HG02870 (cell line): ENCODE measurements at regions not wholly inside any gene's neighbourhood (a gene's known extent, or its start where the extent isn't known, plus 50 kb on each side); places are given as distances from the start of the nearest gene placed in this dataset.

Experiments
- ATAC-seq: cut with Tn5 transposase; IDR thresholded peaks from one replicate; pipeline ENCODE4 v1.9.1; 2021; ENCODE audit warnings: mild to moderate bottlenecking, moderate library complexity; ENCODE audit not compliant: unreplicated experiment

- ATAC-seq = no peak
Observed at GRCh38 chr16:72284042-72284789, 112.3 kb upstream of the PMFBP1 start.

GRCh38 chr16:72282362-72282761 lies 110.4 kb upstream of the PMFBP1 start:
- ATAC-seq = no peak

GRCh38 chr16:72278301-72278700 lies 106.3 kb upstream of the PMFBP1 start:
- ATAC-seq = no peak

GRCh38 chr16:72277749-72278148 lies 105.8 kb upstream of the PMFBP1 start:
- ATAC-seq = no peak

- no peak for ATAC-seq
Observed at GRCh38 chr16:72271699-72272240, 99.8 kb upstream of the PMFBP1 start.

- no peak for ATAC-seq
Observed at GRCh38 chr16:72270531-72270930, 98.6 kb upstream of the PMFBP1 start.

GRCh38 chr16:72266836-72267235 lies 94.9 kb upstream of the PMFBP1 start:
- no peak for ATAC-seq

GRCh38 chr16:72264771-72265170 lies 92.8 kb upstream of the PMFBP1 start:
- ATAC-seq = no peak

- ATAC-seq = no peak
Observed at GRCh38 chr16:72262711-72263110, 90.8 kb upstream of the PMFBP1 start.

- no peak for ATAC-seq
Observed at GRCh38 chr16:72261127-72261526, 89.2 kb upstream of the PMFBP1 start.

GRCh38 chr16:72256398-72257066 lies 84.6 kb upstream of the PMFBP1 start:
- no peak for ATAC-seq

GRCh38 chr16:72255786-72256185 lies 83.8 kb upstream of the PMFBP1 start:
- no peak for ATAC-seq

GRCh38 chr16:72247821-72248253 lies 75.9 kb upstream of the PMFBP1 start:
- ATAC-seq = no peak

GRCh38 chr16:72246423-72246822 lies 74.5 kb upstream of the PMFBP1 start:
- peak; percentile 84 for ATAC-seq

GRCh38 chr16:72244853-72245252 lies 72.9 kb upstream of the PMFBP1 start:
- ATAC-seq = no peak

- ATAC-seq = no peak
Observed at GRCh38 chr16:72243621-72244020, 71.7 kb upstream of the PMFBP1 start.

- no peak for ATAC-seq
Observed at GRCh38 chr16:72242757-72243156, 70.8 kb upstream of the PMFBP1 start.

- no peak for ATAC-seq
Observed at GRCh38 chr16:72241930-72242329, 70.0 kb upstream of the PMFBP1 start.

GRCh38 chr16:72241008-72241407 lies 69.1 kb upstream of the PMFBP1 start:
- no peak for ATAC-seq

GRCh38 chr16:72240466-72240865 lies 68.5 kb upstream of the PMFBP1 start:
- no peak for ATAC-seq

GRCh38 chr16:72236866-72237265 lies 64.9 kb upstream of the PMFBP1 start:
- ATAC-seq = no peak

- ATAC-seq = no peak
Observed at GRCh38 chr16:72234387-72234786, 62.4 kb upstream of the PMFBP1 start.
